Activated T-cell treated with anti-CD3 and anti-CD28 coated beads, Interleukin-2, amount 50 U/mL, for 72 hours (primary cell): ENCODE measurements at regions not wholly inside any gene's neighbourhood (a gene's known extent, or its start where the extent isn't known, plus 50 kb on each side); places are given as distances from the start of the nearest gene placed in this dataset.

Experiments
- ATAC-seq, 2 donors: fragments of 150-1000 bp; cut with Tn5 transposase; replicated peaks in 1 of 2; 2 replicates each; pipeline ENCODE4 v1.10.0; 2021; ENCODE audit warnings: moderate library complexity in 2 of 2, mild to moderate bottlenecking in 1 of 2
- DNase-seq, 2 donors: peaks; one replicate each; pipeline ENCODE4 v3.0.0; 2021 to 2022; ENCODE audit warnings: mixed read lengths in 1 of 2
- H3K27ac Mint-ChIP-seq: one replicate; pipeline ENCODE4 v1.8.0; 2022; ENCODE audit warnings: mild to moderate bottlenecking, moderate library complexity, mixed read lengths
- H3K27me3 Mint-ChIP-seq: one replicate; pipeline ENCODE4 v1.8.0; 2022; ENCODE audit warnings: low read depth, mixed read lengths
- H3K36me3 Mint-ChIP-seq, 2 donors: one replicate each; pipeline ENCODE4 v1.8.0; 2022; ENCODE audit warnings: mixed read lengths in 2 of 2, mild to moderate bottlenecking in 1 of 2; ENCODE audit not compliant: insufficient read depth in 2 of 2
- H3K4me1 Mint-ChIP-seq: one replicate; pipeline ENCODE4 v1.8.0; 2022; ENCODE audit warnings: low read depth, mixed read lengths
- H3K4me3 Mint-ChIP-seq, 2 donors: one replicate each; pipeline ENCODE4 v1.8.0; 2022; ENCODE audit warnings: mild to moderate bottlenecking in 2 of 2, mixed read lengths in 2 of 2, moderate library complexity in 2 of 2
- H3K9me3 Mint-ChIP-seq, 2 donors: one replicate each; pipeline ENCODE4 v1.8.0; 2022; ENCODE audit warnings: mixed read lengths in 2 of 2

GRCh38 chr3:95894820-95895219 is 919.6 kb upstream of the EPHA6 start:
- no peaks in the 10 kb centered on the region for H3K36me3 Mint-ChIP-seq
- peaks cover 0 to 8% of the 10 kb centered on the region in 2 donors for H3K9me3 Mint-ChIP-seq
- H3K4me1 Mint-ChIP-seq: no peaks in the 10 kb centered on the region
- H3K27me3 Mint-ChIP-seq: no peaks in the 10 kb centered on the region
- no peak overlapping the region for H3K4me3 Mint-ChIP-seq
- DNase-seq (no peak), ATAC-seq (no peak)
- no peak overlapping the region for H3K27ac Mint-ChIP-seq

GRCh38 chr3:95899494-95899893 is 914.9 kb upstream of the EPHA6 start:
- DNase-seq (no peak), ATAC-seq (no peak)
- H3K36me3 Mint-ChIP-seq: no peaks in the 10 kb centered on the region
- no peaks in the 10 kb centered on the region for H3K27me3 Mint-ChIP-seq
- H3K9me3 Mint-ChIP-seq: peaks cover 0 to 3% of the 10 kb centered on the region in 2 donors
- no peak overlapping the region for H3K4me3 Mint-ChIP-seq
- H3K4me1 Mint-ChIP-seq: no peaks in the 10 kb centered on the region
- no peak overlapping the region for H3K27ac Mint-ChIP-seq

DNA sequence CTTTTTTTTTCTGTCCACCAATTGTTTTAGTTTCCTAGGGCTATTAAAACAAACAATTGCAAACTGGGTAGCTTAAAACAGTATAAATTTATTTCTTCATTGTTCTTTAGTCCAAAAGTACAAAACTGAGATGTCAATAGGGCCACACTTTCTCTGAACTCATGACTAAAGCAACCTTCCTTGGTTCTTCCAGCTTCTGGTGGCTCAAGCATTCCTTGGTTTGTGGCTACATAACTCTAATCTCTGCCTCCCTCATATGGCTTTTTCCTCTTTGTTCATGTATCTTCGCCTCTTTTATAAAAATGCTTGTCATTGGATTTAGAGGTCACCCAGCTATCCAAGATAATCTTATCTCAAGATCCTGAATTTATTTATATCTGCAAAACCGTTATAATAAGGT is 914.5 kb upstream of the EPHA6 start:
- ATAC-seq (no peak), DNase-seq (no peak)
- Mint-ChIP-seq H3K4me3 (no peak overlapping the region), H3K9me3 (peaks cover 0 to 3% of the 10 kb centered on the region in 2 donors), H3K27me3 (no peaks in the 10 kb centered on the region), H3K36me3 (no peaks in the 10 kb centered on the region), H3K27ac (no peak overlapping the region), H3K4me1 (no peaks in the 10 kb centered on the region)

- Mint-ChIP-seq H3K27me3 (no peaks in the 10 kb centered on the region), H3K4me3 (no peak overlapping the region), H3K27ac (no peak overlapping the region), H3K36me3 (no peaks in the 10 kb centered on the region), H3K9me3 (peaks cover 3% of the 10 kb centered on the region in 2 donors), H3K4me1 (no peaks in the 10 kb centered on the region)
- DNase-seq (no peak), ATAC-seq (no peak)
These were observed 912.4 kb upstream of the EPHA6 start for GRCh38 chr3:95901948-95902347.

DNA sequence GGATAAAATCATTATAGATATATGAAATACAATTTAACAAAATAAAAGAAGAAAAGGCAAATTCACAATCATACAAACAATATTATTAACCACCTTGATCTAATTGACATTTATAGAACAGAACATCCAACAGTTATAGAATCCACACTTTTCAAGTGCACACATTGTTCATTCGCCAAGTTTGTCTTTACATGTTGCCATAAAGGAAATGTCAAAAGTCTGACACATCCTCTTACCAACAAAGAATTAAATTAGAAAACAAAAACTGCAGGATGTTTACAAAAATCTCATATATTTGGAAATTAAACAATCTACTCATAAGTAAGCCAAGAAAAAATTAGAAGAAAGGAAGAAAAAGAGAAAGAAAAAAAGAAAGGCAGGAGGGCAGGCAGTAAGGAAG is 909.2 kb upstream of the EPHA6 start:
- Mint-ChIP-seq H3K9me3 (peaks cover 2 to 4% of the 10 kb centered on the region in 2 donors), H3K27me3 (no peaks in the 10 kb centered on the region), H3K27ac (no peak overlapping the region), H3K36me3 (no peaks in the 10 kb centered on the region), H3K4me3 (no peak overlapping the region), H3K4me1 (no peaks in the 10 kb centered on the region)
- ATAC-seq: no peak
- no peak for DNase-seq

- Mint-ChIP-seq H3K9me3 (peaks cover 7 to 8% of the 10 kb centered on the region in 2 donors), H3K36me3 (no peaks in the 10 kb centered on the region)
- ATAC-seq: no peak
These were observed 902.6 kb upstream of the EPHA6 start for GRCh38 chr3:95911767-95912166.

GRCh38 chr3:95923496-95924210 is 890.7 kb upstream of the EPHA6 start:
- H3K4me1 Mint-ChIP-seq: no peaks in the 10 kb centered on the region
- no peaks in the 10 kb centered on the region for H3K36me3 Mint-ChIP-seq
- no peaks in the 10 kb centered on the region for H3K27me3 Mint-ChIP-seq
- peak overlapping the region; percentile 80 for H3K27ac Mint-ChIP-seq
- H3K4me3 Mint-ChIP-seq: no peak overlapping the region
- ATAC-seq: peak; percentile 45 to 59
- H3K9me3 Mint-ChIP-seq: peaks cover 1 to 2% of the 10 kb centered on the region in 2 donors
- DNase-seq: peak in 1 of 2 donors; percentile 29

More at GRCh38 chr3:95911767-95912166, 902.6 kb upstream of the EPHA6 start:
- no peak overlapping the region for H3K4me3 Mint-ChIP-seq
- no peaks in the 10 kb centered on the region for H3K4me1 Mint-ChIP-seq
- H3K27me3 Mint-ChIP-seq: no peaks in the 10 kb centered on the region
- DNase-seq: no peak
- H3K27ac Mint-ChIP-seq: no peak overlapping the region

DNA sequence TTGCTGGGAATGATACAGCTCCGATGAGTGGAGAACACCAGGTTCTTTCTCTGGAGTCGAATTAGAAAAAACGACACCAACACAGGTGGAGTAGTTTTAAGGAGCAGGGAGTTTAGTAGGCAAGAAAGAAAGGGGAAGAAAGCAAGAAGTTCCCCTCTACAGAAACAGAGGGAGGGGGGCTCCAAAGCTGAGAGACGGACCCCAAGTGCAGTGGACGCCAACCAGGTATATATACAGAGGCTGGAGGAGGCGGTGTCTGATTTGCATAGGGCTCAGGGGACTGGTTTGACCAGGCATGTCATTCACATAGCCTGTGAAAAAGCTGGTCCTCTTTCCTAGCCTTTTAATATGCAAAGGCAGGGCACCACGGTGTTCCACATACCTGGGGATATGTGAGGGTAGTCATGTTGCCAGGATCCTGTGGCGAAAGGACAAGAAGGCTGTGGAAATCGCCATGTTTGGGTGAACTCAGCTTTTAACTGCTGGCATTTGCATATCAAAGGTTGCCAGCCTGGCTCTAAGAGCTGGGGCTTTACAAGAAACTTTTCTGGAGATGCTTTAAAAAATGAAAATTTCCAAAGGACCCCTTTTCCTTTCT is 887.4 kb upstream of the EPHA6 start:
- no peak overlapping the region for H3K4me3 Mint-ChIP-seq
- ATAC-seq (no peak), DNase-seq (no peak)
- H3K9me3 Mint-ChIP-seq: peaks cover 1 to 2% of the 10 kb centered on the region in 2 donors
- H3K27ac Mint-ChIP-seq: no peak overlapping the region
- H3K36me3 Mint-ChIP-seq: no peaks in the 10 kb centered on the region
- H3K27me3 Mint-ChIP-seq: no peaks in the 10 kb centered on the region
- H3K4me1 Mint-ChIP-seq: no peaks in the 10 kb centered on the region

GRCh38 chr3:95934181-95934580 is 880.2 kb upstream of the EPHA6 start:
- Mint-ChIP-seq H3K27me3 (no peaks in the 10 kb centered on the region), H3K27ac (no peak overlapping the region), H3K4me3 (no peak overlapping the region), H3K4me1 (no peaks in the 10 kb centered on the region), H3K9me3 (no peaks in the 10 kb centered on the region), H3K36me3 (no peaks in the 10 kb centered on the region)
- DNase-seq (no peak), ATAC-seq (no peak)

GRCh38 chr3:95939235-95939809 is 875.1 kb upstream of the EPHA6 start:
- no peaks in the 10 kb centered on the region for H3K4me1 Mint-ChIP-seq
- no peaks in the 10 kb centered on the region for H3K27me3 Mint-ChIP-seq
- no peak for DNase-seq
- H3K9me3 Mint-ChIP-seq: peaks cover 3 to 4% of the 10 kb centered on the region in 2 donors
- no peak overlapping the region for H3K27ac Mint-ChIP-seq
- no peaks in the 10 kb centered on the region for H3K36me3 Mint-ChIP-seq
- no peak for ATAC-seq
- H3K4me3 Mint-ChIP-seq: no peak overlapping the region

GRCh38 chr3:95965704-95966336 is 848.6 kb upstream of the EPHA6 start:
- DNase-seq (no peak), ATAC-seq (no peak)
- no peak overlapping the region for H3K4me3 Mint-ChIP-seq
- no peaks in the 10 kb centered on the region for H3K27me3 Mint-ChIP-seq
- H3K36me3 Mint-ChIP-seq: no peaks in the 10 kb centered on the region
- H3K27ac Mint-ChIP-seq: no peak overlapping the region
- no peaks in the 10 kb centered on the region for H3K4me1 Mint-ChIP-seq
- no peaks in the 10 kb centered on the region for H3K9me3 Mint-ChIP-seq

DNA sequence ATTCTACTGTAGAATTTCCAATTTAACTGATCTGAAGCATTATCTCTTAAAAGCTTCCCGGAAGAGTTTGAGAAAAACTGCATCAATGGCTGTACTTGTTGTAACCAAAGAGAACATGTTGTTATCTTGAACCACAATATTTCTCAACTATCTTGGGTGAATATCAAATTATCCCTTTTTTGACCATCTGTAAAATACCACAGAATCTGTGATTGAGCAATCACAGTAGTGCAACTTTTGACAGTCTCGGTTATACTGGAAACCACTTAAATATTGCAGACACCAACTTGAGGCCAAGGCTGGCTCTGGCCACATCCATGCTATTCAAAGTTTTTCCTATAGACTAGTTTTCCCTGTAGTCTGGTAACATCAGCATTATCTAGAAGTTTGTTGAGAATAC is 842.8 kb upstream of the EPHA6 start:
- no peak for ATAC-seq
- no peak for DNase-seq
- H3K4me1 Mint-ChIP-seq: no peaks in the 10 kb centered on the region
- no peak overlapping the region for H3K27ac Mint-ChIP-seq
- peaks cover 6 to 8% of the 10 kb centered on the region in 2 donors for H3K9me3 Mint-ChIP-seq
- no peaks in the 10 kb centered on the region for H3K36me3 Mint-ChIP-seq
- H3K27me3 Mint-ChIP-seq: no peaks in the 10 kb centered on the region
- no peak overlapping the region for H3K4me3 Mint-ChIP-seq

DNA sequence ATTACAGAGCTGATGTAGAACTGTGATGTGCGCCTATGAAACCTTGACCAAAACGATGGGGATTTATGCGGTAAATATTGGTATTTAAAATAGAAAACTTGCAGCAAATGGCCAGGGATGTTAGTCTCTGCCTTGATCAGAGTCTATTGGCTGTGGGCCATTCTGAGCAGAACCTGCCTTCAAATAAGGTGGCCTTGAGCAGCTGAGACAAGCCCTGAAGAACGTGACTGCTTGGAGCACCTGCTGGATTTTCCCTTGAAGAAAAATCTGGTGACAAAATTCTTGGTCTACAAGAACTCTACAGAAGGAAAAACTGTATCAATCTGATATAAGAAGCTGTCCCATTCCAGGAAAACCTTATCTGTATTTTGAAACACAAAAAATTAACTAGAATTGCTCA is 820.1 kb upstream of the EPHA6 start:
- Mint-ChIP-seq H3K27ac (no peak overlapping the region), H3K9me3 (peaks cover 9 to 12% of the 10 kb centered on the region in 2 donors), H3K36me3 (peaks cover 0 to 3% of the 10 kb centered on the region in 2 donors), H3K27me3 (no peaks in the 10 kb centered on the region), H3K4me3 (no peak overlapping the region), H3K4me1 (no peaks in the 10 kb centered on the region)
- ATAC-seq: no peak
- DNase-seq: no peak
